GM23338 (cell line): ENCODE measurements at regions not wholly inside any gene's neighbourhood (a gene's known extent, or its start where the extent isn't known, plus 50 kb on each side); places are given as distances from the start of the nearest gene placed in this dataset.

Experiments
- ATAC-seq: fragments of 200-7000 bp; cut with Tn5 transposase; 3 replicates; pipeline ENCODE4 v1.9.1; 2020
- DNase-seq: peaks from one replicate; pipeline ENCODE4 v3.0.0-alpha.2; 2015; ENCODE audit warnings: low spot score
- H2AFZ ChIP-seq: fragments of 200-600 bp; sonication (generic); 2 replicates; pipeline ENCODE4 v1.8.0; 2016; ENCODE audit warnings: antibody characterized with exemption, mild to moderate bottlenecking, moderate library complexity
- H3F3A ChIP-seq: fragments of 200-600 bp; sonication (generic); replicated peaks from 2 replicates; pipeline ENCODE4 v1.8.0; 2017; ENCODE audit warnings: antibody characterized with exemption, mixed run types, low read depth
- H3K27ac ChIP-seq: fragments of 200-600 bp; sonication (generic); 2 replicates; pipeline ENCODE4 v1.6.1; 2016; ENCODE audit warnings: low read depth
- H3K27me3 ChIP-seq: fragments of 200-600 bp; sonication (generic); 2 replicates; pipeline ENCODE4 v1.8.0; 2016; ENCODE audit warnings: mild to moderate bottlenecking, mixed run types, moderate library complexity; ENCODE audit not compliant: insufficient read depth
- H3K36me3 ChIP-seq: fragments of 200-600 bp; sonication (generic); 2 replicates; pipeline ENCODE4 v1.8.0; 2016; ENCODE audit warnings: mild to moderate bottlenecking; ENCODE audit not compliant: insufficient read depth
- H3K4me1 ChIP-seq: fragments of 200-600 bp; sonication (generic); 2 replicates; pipeline ENCODE4 v1.8.0; 2016; ENCODE audit warnings: mild to moderate bottlenecking, moderate library complexity; ENCODE audit not compliant: insufficient read depth
- H3K4me2 ChIP-seq: fragments of 200-600 bp; sonication (generic); 2 replicates; pipeline ENCODE4 v1.7.1; 2017; ENCODE audit warnings: mixed run types
- H3K4me3 ChIP-seq: fragments of 200-600 bp; sonication (generic); 2 replicates; pipeline ENCODE4 v1.6.1; 2016; ENCODE audit warnings: mixed run types
- H3K79me2 ChIP-seq: fragments of 200-600 bp; sonication (generic); replicated peaks from 2 replicates; pipeline ENCODE4 v1.8.0; 2017; ENCODE audit warnings: mild to moderate bottlenecking; ENCODE audit not compliant: insufficient read depth
- H3K9me2 ChIP-seq: fragments of 200-600 bp; sonication (generic); 2 replicates; pipeline ENCODE4 v1.8.0; 2017; ENCODE audit not compliant: insufficient read depth
- H4K20me1 ChIP-seq: fragments of 200-600 bp; sonication (generic); replicated peaks from 2 replicates; pipeline ENCODE4 v1.8.0; 2017; ENCODE audit warnings: mild to moderate bottlenecking; ENCODE audit not compliant: insufficient read depth
- H3K27ac Mint-ChIP-seq: 2 replicates; pipeline ENCODE4 v1.8.0; 2020; ENCODE audit warnings: inconsistent platforms, mild to moderate bottlenecking, moderate library complexity, mixed read lengths
- H3K27me3 Mint-ChIP-seq: 3 replicates; pipeline ENCODE4 v1.8.0; 2022; ENCODE audit warnings: low read depth, mild to moderate bottlenecking, moderate library complexity, mixed read lengths, inconsistent platforms; ENCODE audit not compliant: insufficient read depth, poor library complexity
- H3K36me3 Mint-ChIP-seq: 3 replicates; pipeline ENCODE4 v1.8.0; 2021; ENCODE audit warnings: low read depth, mild to moderate bottlenecking, inconsistent platforms, moderate library complexity, mixed read lengths
- H3K4me1 Mint-ChIP-seq: 3 replicates; pipeline ENCODE4 v1.8.0; 2020; ENCODE audit warnings: mild to moderate bottlenecking, inconsistent platforms, mixed read lengths
- H3K4me3 Mint-ChIP-seq: 3 replicates; pipeline ENCODE4 v1.8.0; 2021; ENCODE audit warnings: moderate library complexity, mild to moderate bottlenecking, inconsistent platforms, mixed read lengths
- H3K9me3 Mint-ChIP-seq: 3 replicates; pipeline ENCODE4 v1.8.0; 2020; ENCODE audit warnings: moderate library complexity, mild to moderate bottlenecking, inconsistent platforms, mixed read lengths
- EZH2phosphoT487 ChIP-seq: fragments of 200-600 bp; sonication (generic); IDR thresholded peaks from one replicate; pipeline ENCODE4 v1.8.1; 2018; ENCODE audit warnings: antibody characterized with exemption; ENCODE audit not compliant: unreplicated experiment
- NANOG ChIP-seq: IDR thresholded peaks from 2 replicates; pipeline ENCODE4 v1.6.1; 2016; ENCODE audit warnings: antibody characterized with exemption, borderline replicate concordance
- POLR2AphosphoS5 ChIP-seq: IDR thresholded peaks from 2 replicates; pipeline ENCODE4 v1.6.1; 2016; ENCODE audit warnings: antibody characterized with exemption, low read depth
- STAT1 ChIP-seq: IDR thresholded peaks from one replicate; pipeline ENCODE4 v1.6.1; 2016; ENCODE audit warnings: antibody characterized with exemption; ENCODE audit not compliant: unreplicated experiment
- ZNF331 ChIP-seq: fragments of 250-450 bp; sonication (Bioruptor Pico); IDR thresholded peaks from 2 replicates; pipeline ENCODE4 v1.5.0; 2020; ENCODE audit warnings: low read depth, mild to moderate bottlenecking, moderate library complexity
- TF ChIP-seq, protein P1 (sequence below), 2 experiments: fragments of 200-600 bp in 1 of 2; sonication (generic) in 1 of 2; conservative IDR thresholded peaks; 2 replicates each; pipeline versions ENCODE4 v1.5.1 to v1.6.1; 2016 to 2017; ENCODE audit warnings: antibody characterized with exemption in 2 of 2, low read depth in 2 of 2, mild to moderate bottlenecking in 2 of 2, moderate library complexity in 1 of 2
- TF ChIP-seq, protein P2 (sequence below): fragments of 250-450 bp; sonication (Bioruptor Pico); IDR thresholded peaks from 2 replicates; pipeline ENCODE4 v1.5.0; 2020; ENCODE audit warnings: mild to moderate bottlenecking, moderate library complexity

- Histone ChIP-seq H3K36me3 (no peaks in the 10 kb centered on the region), H3K27ac (no peak overlapping the region), H3K4me2 (no peak overlapping the region), H3K9me2 (no peaks in the 10 kb centered on the region; the same call in 1 of the 2 replicates), H3K4me1 (peaks cover 17% of the 10 kb centered on the region), H2AFZ (peak overlapping the region; percentile 9; the same call in 1 of the 2 replicates), H4K20me1 (no peaks in the 10 kb centered on the region), H3K27me3 (no peaks in the 10 kb centered on the region), H3K79me2 (no peaks in the 10 kb centered on the region), H3F3A (no peaks in the 10 kb centered on the region), H3K4me3 (no peak overlapping the region)
- no peak for TF ChIP-seq POLR2AphosphoS5
- TF ChIP-seq STAT1, result no peak
- TF ChIP-seq, protein P1, sequence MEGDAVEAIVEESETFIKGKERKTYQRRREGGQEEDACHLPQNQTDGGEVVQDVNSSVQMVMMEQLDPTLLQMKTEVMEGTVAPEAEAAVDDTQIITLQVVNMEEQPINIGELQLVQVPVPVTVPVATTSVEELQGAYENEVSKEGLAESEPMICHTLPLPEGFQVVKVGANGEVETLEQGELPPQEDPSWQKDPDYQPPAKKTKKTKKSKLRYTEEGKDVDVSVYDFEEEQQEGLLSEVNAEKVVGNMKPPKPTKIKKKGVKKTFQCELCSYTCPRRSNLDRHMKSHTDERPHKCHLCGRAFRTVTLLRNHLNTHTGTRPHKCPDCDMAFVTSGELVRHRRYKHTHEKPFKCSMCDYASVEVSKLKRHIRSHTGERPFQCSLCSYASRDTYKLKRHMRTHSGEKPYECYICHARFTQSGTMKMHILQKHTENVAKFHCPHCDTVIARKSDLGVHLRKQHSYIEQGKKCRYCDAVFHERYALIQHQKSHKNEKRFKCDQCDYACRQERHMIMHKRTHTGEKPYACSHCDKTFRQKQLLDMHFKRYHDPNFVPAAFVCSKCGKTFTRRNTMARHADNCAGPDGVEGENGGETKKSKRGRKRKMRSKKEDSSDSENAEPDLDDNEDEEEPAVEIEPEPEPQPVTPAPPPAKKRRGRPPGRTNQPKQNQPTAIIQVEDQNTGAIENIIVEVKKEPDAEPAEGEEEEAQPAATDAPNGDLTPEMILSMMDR (conservative IDR thresholded peaks at IDR 0.05; ENCODE audit: low read depth in 2 of 2), result no peak
- TF ChIP-seq, protein P2, sequence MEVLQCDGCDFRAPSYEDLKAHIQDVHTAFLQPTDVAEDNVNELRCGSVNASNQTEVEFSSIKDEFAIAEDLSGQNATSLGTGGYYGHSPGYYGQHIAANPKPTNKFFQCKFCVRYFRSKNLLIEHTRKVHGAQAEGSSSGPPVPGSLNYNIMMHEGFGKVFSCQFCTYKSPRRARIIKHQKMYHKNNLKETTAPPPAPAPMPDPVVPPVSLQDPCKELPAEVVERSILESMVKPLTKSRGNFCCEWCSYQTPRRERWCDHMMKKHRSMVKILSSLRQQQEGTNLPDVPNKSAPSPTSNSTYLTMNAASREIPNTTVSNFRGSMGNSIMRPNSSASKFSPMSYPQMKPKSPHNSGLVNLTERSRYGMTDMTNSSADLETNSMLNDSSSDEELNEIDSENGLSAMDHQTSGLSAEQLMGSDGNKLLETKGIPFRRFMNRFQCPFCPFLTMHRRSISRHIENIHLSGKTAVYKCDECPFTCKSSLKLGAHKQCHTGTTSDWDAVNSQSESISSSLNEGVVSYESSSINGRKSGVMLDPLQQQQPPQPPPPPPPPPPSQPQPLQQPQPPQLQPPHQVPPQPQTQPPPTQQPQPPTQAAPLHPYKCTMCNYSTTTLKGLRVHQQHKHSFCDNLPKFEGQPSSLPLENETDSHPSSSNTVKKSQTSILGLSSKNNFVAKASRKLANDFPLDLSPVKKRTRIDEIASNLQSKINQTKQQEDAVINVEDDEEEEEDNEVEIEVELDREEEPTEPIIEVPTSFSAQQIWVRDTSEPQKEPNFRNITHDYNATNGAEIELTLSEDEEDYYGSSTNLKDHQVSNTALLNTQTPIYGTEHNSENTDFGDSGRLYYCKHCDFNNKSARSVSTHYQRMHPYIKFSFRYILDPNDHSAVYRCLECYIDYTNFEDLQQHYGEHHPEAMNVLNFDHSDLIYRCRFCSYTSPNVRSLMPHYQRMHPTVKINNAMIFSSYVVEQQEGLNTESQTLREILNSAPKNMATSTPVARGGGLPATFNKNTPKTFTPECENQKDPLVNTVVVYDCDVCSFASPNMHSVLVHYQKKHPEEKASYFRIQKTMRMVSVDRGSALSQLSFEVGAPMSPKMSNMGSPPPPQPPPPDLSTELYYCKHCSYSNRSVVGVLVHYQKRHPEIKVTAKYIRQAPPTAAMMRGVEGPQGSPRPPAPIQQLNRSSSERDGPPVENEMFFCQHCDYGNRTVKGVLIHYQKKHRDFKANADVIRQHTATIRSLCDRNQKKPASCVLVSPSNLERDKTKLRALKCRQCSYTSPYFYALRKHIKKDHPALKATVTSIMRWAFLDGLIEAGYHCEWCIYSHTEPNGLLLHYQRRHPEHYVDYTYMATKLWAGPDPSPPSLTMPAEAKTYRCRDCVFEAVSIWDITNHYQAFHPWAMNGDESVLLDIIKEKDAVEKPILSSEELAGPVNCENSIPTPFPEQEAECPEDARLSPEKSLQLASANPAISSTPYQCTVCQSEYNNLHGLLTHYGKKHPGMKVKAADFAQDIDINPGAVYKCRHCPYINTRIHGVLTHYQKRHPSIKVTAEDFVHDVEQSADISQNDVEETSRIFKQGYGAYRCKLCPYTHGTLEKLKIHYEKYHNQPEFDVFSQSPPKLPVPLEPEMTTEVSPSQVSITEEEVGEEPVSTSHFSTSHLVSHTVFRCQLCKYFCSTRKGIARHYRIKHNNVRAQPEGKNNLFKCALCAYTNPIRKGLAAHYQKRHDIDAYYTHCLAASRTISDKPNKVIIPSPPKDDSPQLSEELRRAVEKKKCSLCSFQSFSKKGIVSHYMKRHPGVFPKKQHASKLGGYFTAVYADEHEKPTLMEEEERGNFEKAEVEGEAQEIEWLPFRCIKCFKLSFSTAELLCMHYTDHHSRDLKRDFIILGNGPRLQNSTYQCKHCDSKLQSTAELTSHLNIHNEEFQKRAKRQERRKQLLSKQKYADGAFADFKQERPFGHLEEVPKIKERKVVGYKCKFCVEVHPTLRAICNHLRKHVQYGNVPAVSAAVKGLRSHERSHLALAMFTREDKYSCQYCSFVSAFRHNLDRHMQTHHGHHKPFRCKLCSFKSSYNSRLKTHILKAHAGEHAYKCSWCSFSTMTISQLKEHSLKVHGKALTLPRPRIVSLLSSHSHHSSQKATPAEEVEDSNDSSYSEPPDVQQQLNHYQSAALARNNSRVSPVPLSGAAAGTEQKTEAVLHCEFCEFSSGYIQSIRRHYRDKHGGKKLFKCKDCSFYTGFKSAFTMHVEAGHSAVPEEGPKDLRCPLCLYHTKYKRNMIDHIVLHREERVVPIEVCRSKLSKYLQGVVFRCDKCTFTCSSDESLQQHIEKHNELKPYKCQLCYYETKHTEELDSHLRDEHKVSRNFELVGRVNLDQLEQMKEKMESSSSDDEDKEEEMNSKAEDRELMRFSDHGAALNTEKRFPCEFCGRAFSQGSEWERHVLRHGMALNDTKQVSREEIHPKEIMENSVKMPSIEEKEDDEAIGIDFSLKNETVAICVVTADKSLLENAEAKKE (CRISPR knock-in tag), result no peak
- no peak for TF ChIP-seq ZNF331 (CRISPR knock-in tag)
- TF ChIP-seq NANOG, result no peak
- TF ChIP-seq EZH2phosphoT487, result no peak
- Mint-ChIP-seq H3K4me1 (peaks cover 22% of the 10 kb centered on the region), H3K36me3 (peaks cover 33% of the 10 kb centered on the region), H3K27me3 (peaks cover 5% of the 10 kb centered on the region), H3K4me3 (no peak overlapping the region), H3K27ac (no peak overlapping the region), H3K9me3 (peaks cover 26% of the 10 kb centered on the region)
- no peak for DNase-seq
- ATAC-seq, result no peak
Measured at GRCh38 chr6:141164042-141164743, 968.5 kb upstream of the GJE1 start.
